ENCODE measurements at regions not wholly inside any gene's neighbourhood (a gene's known extent, or its start where the extent isn't known, plus 50 kb on each side); places are given as distances from the start of the nearest gene placed in this dataset.

DNA sequence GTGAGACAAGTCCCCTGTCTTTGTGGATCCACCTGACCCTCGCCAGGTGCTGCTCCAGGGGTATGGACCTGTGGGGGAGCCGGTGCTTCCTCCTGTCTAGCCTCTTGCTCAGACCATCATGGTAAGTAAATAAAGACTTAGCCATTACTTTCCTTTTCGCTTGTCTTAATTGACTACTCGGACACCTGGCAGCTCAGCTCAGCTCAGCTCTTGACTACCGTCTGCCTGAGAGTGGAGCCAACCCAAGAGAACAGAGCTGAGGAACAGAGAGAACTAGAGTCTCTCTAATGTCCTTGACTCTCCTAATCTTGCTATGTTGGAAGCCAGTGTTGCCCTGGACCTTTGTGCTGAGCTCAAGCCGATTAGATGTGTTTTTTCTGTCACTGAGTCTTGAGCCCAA lies 170.3 kb upstream of the CXCR4 start:
- TF ChIP-seq, protein P1, sequence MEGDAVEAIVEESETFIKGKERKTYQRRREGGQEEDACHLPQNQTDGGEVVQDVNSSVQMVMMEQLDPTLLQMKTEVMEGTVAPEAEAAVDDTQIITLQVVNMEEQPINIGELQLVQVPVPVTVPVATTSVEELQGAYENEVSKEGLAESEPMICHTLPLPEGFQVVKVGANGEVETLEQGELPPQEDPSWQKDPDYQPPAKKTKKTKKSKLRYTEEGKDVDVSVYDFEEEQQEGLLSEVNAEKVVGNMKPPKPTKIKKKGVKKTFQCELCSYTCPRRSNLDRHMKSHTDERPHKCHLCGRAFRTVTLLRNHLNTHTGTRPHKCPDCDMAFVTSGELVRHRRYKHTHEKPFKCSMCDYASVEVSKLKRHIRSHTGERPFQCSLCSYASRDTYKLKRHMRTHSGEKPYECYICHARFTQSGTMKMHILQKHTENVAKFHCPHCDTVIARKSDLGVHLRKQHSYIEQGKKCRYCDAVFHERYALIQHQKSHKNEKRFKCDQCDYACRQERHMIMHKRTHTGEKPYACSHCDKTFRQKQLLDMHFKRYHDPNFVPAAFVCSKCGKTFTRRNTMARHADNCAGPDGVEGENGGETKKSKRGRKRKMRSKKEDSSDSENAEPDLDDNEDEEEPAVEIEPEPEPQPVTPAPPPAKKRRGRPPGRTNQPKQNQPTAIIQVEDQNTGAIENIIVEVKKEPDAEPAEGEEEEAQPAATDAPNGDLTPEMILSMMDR (IDR thresholded peaks at IDR 0.05; ENCODE audit: insufficient read depth, low read depth, low read length), result no peak
- no peak for TF ChIP-seq EZH2 (IDR thresholded peaks at IDR 0.05; ENCODE audit: insufficient read depth, low read length)
